Large intestine (tissue), 3 donors: ENCODE measurements at regions not wholly inside any gene's neighbourhood (a gene's known extent, or its start where the extent isn't known, plus 50 kb on each side); places are given as distances from the start of the nearest gene placed in this dataset.
"Not testable (repeated sequence)": the region's sequence is repeated elsewhere in the genome, so short reads cannot be mapped to it uniquely, and the experiment has no call there.

Experiments
- DNase-seq, 2 donors: peaks; one replicate each; pipeline versions ENCODE4 v3.0.0 to v3.0.0-alpha.2; 2013
- H3K27ac ChIP-seq: one replicate; pipeline ENCODE4 v1.5.1; 2013; ENCODE audit warnings: low read length
- H3K27me3 ChIP-seq: 2 replicates; pipeline ENCODE4 v1.6.1; 2013; ENCODE audit warnings: low read length; ENCODE audit not compliant: control insufficient read depth, insufficient read depth
- H3K36me3 ChIP-seq: 2 replicates; pipeline ENCODE4 v1.6.1; 2013; ENCODE audit warnings: low read length; ENCODE audit not compliant: control insufficient read depth, insufficient read depth
- H3K4me1 ChIP-seq: one replicate; pipeline ENCODE4 v1.6.1; 2013; ENCODE audit warnings: low read length; ENCODE audit not compliant: control insufficient read depth, insufficient read depth
- H3K4me3 ChIP-seq: one replicate; pipeline ENCODE4 v1.5.1; 2013; ENCODE audit warnings: low read length
- H3K9me3 ChIP-seq: one replicate; pipeline ENCODE4 v1.6.1; 2013; ENCODE audit warnings: mild to moderate bottlenecking, low read depth, low read length, moderate library complexity; ENCODE audit not compliant: control insufficient read depth
- WGBS: methylation state at CpG from one replicate; pipeline ENCODE4 v1.1.5; 2013; ENCODE audit warnings: low lambda C conversion rate; ENCODE audit not compliant: insufficient coverage; 5-methylcytosine and 5-hydroxymethylcytosine counted together

GRCh38 chr2:193847130-193847529 is 1652.4 kb upstream of the TMEFF2 start:
- no peaks in the 10 kb centered on the region for H3K27me3 ChIP-seq
- no peaks in the 10 kb centered on the region for H3K9me3 ChIP-seq
- WGBS = 50% methylated on average over 2 of the region's 3 CpGs
- no peak overlapping the region for H3K4me3 ChIP-seq
- H3K4me1 ChIP-seq = no peaks in the 10 kb centered on the region
- no peaks in the 10 kb centered on the region for H3K36me3 ChIP-seq
- H3K27ac ChIP-seq = no peak overlapping the region
- no peak for DNase-seq

- Histone ChIP-seq H3K27ac (no peak overlapping the region), H3K36me3 (no peaks in the 10 kb centered on the region), H3K9me3 (no peaks in the 10 kb centered on the region), H3K4me1 (no peaks in the 10 kb centered on the region), H3K4me3 (no peak overlapping the region), H3K27me3 (no peaks in the 10 kb centered on the region)
- DNase-seq = no peak
- WGBS = 29% methylated on average over 1 of the region's 1 CpG
These were observed 1650.9 kb upstream of the TMEFF2 start for GRCh38 chr2:193845604-193846003.

DNA sequence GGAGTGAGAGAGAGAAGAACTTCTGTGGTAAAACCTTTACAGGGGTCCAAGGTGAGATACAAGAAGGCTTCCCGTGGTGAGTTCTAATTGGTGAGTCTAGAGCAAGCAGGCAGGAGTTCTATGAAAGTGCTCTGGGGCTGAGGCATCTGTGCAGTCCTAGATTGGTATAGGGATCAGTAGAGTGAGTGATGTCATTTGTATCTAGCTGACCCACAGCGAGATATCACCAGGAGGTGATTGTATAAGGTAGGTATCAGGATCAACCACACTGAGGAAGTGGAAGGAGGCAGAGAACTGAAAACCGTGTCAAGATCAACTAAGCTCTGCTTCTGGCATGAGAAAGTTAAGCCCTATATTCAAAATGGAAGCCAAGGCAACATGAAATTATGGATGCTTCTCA is 1648.9 kb upstream of the TMEFF2 start:
- Histone ChIP-seq H3K9me3 (no peaks in the 10 kb centered on the region), H3K27ac (no peak overlapping the region), H3K27me3 (no peaks in the 10 kb centered on the region), H3K4me3 (no peak overlapping the region), H3K36me3 (no peaks in the 10 kb centered on the region), H3K4me1 (no peaks in the 10 kb centered on the region)
- DNase-seq = peak in 1 of 2 donors; percentile 0
- no CpG with 5 or more reads among the region's 3 CpGs for WGBS

- DNase-seq = no peak
- Histone ChIP-seq H3K27me3 (no peaks in the 10 kb centered on the region), H3K9me3 (no peaks in the 10 kb centered on the region)
These were observed 1646.8 kb upstream of the TMEFF2 start for GRCh38 chr2:193841384-193842150.

DNA sequence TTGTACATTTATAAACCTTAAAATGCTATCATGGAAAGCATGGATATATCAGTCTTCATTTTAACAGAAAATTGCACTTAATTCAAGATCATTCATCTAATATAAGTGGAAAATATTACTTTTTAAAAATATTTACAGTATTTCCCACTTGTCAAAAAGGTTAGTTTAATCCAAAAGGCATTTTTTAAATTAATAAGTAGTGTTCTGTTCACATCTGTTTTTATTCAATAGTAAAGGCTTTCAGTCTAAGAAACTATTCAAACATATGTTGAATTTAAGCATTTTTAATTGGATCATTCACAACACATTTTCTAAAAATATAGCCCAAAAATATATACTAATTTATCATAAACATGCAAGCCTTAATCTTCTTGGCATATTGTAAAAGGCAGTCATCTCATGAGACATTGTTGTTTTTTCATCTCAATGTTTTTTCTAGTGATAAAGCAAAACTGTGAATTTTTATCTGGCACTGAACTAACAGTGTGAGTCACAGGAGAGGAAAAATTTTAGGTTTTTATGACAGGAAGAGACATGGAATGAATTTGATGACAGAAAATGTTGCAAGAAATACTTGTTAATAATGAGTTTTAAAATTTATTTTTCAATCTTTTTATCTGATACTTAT is 1642.5 kb upstream of the TMEFF2 start:
- Histone ChIP-seq H3K4me1 (no peaks in the 10 kb centered on the region), H3K27me3 (no peaks in the 10 kb centered on the region), H3K27ac (no peak overlapping the region), H3K4me3 (no peak overlapping the region), H3K36me3 (no peaks in the 10 kb centered on the region), H3K9me3 (no peaks in the 10 kb centered on the region)
- no peak for DNase-seq

More at GRCh38 chr2:193841384-193842150, 1646.8 kb upstream of the TMEFF2 start:
- Histone ChIP-seq H3K4me3 (no peak overlapping the region), H3K27ac (no peak overlapping the region), H3K4me1 (no peaks in the 10 kb centered on the region), H3K36me3 (no peaks in the 10 kb centered on the region)
- WGBS = 78% methylated on average over 1 of the region's 3 CpGs

- not testable (repeated sequence) for H3K27me3 ChIP-seq, H3K9me3 ChIP-seq, DNase-seq, H3K27ac ChIP-seq, H3K4me1 ChIP-seq, H3K36me3 ChIP-seq, H3K4me3 ChIP-seq
- no CpG with 5 or more reads among the region's 15 CpGs for WGBS
These were observed 1641.8 kb upstream of the TMEFF2 start for GRCh38 chr2:193836424-193837006.

DNA sequence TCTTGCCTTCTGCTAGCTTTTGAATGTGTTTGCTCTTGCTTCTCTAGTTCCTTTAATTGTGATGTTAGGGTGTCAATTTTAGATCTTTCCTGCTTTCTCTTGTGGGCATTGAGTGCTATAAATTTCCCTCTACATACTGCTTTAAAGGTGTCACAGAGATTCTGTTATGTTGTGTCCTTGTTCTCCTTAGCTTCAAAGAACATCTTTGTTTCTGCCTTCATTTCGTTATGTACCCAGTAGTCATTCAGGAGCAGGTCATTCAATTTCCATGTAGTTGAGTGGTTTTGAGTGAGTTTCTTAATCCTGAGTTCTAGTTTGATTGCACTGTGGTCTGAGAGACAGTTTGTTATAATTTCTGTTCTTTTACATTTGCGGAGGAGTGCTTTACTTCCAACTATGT is 1639.2 kb upstream of the TMEFF2 start:
- DNase-seq, H3K9me3 ChIP-seq, H3K27me3 ChIP-seq, H3K27ac ChIP-seq, H3K36me3 ChIP-seq, H3K4me1 ChIP-seq, H3K4me3 ChIP-seq: not testable (repeated sequence)
- WGBS = no CpG with 5 or more reads among the region's 2 CpGs

GRCh38 chr2:193824474-193824873 is 1629.7 kb upstream of the TMEFF2 start:
- WGBS = 100% methylated on average over 1 of the region's 1 CpG
- peaks cover 3% of the 10 kb centered on the region for H3K9me3 ChIP-seq
- DNase-seq = no peak

DNA sequence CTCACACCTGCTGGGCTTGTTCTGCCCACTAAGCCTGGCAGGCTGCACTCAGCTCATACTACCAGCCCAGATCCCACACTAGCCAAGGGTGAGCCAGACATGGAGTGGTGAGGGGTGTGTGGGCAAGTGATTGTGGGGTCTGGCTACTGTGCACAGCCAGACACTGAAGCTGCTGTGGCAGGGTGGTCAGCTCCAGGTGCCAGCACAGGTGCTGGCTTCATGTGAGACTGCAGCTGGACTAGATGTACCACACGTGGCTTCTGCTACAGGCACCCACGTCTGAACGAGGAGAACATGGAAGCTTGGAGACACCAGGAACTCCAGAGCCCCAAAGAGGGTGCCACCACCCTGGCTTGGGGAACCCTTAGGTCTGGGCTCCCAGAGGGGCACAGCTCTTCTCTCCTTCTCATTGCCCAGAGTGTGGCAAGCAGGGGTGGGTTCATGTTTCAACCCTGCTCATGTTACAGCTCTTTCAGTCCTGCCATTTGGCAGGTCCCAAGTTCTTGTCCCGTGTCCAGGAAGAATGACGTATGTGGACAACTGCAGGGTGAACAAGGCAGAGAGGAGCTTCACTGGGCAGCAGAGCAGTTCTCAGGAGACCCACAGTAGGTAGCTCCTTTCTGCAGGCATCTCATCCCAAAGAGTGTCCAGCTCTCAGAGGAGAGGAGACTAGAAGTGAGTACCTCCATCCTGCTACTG is 1624.2 kb upstream of the TMEFF2 start:
- no peak overlapping the region for H3K4me3 ChIP-seq
- no peaks in the 10 kb centered on the region for H3K36me3 ChIP-seq
- no peaks in the 10 kb centered on the region for H3K27me3 ChIP-seq
- H3K27ac ChIP-seq = no peak overlapping the region
- no peak for DNase-seq
- WGBS = no CpG with 5 or more reads among the region's 5 CpGs
- no peaks in the 10 kb centered on the region for H3K4me1 ChIP-seq
- H3K9me3 ChIP-seq = peaks cover 7% of the 10 kb centered on the region

More at GRCh38 chr2:193824474-193824873, 1629.7 kb upstream of the TMEFF2 start:
- no peaks in the 10 kb centered on the region for H3K4me1 ChIP-seq
- H3K27ac ChIP-seq = no peak overlapping the region
- no peaks in the 10 kb centered on the region for H3K36me3 ChIP-seq
- H3K4me3 ChIP-seq = no peak overlapping the region
- no peaks in the 10 kb centered on the region for H3K27me3 ChIP-seq

GRCh38 chr2:193816008-193816407 is 1621.3 kb upstream of the TMEFF2 start:
- Histone ChIP-seq H3K9me3 (peaks cover 7% of the 10 kb centered on the region), H3K4me1 (no peaks in the 10 kb centered on the region), H3K4me3 (no peak overlapping the region), H3K36me3 (no peaks in the 10 kb centered on the region), H3K27me3 (no peaks in the 10 kb centered on the region), H3K27ac (no peak overlapping the region)
- DNase-seq = no peak
